ENCODE measurements at regions not wholly inside any gene's neighbourhood (a gene's known extent, or its start where the extent isn't known, plus 50 kb on each side); places are given as distances from the start of the nearest gene placed in this dataset.

- no peak for TF ChIP-seq MLLT10 (CRISPR knock-in tag; IDR thresholded peaks at IDR 0.05)
Observed at GRCh38 chr6:105806486-105806920, 279.6 kb upstream of the PRDM1 start (continued).

DNA sequence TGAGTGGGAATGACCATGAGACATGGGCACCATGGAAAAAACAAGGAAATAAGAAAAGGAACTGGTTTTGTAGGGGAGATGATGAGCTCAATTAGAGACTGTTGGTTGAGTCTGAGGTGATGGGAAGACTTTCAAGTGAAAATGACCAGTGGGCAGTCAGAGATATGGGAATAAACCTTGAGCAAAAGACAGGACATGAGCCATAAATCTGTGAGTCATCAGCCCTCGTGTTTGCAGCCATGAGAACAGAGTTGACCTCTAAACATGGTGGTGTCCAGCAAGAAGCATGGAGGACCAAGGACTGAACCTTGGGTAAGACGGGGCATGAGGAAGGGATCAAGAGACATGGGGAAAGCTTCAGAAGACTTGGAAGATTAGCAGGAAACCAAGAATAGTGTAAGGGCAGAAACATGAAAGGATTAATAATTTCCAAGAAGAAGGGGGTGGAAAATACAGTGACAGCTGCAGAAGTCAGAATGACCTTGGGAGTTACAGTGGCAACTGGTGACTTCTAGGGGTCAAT, 280.6 kb upstream of the PRDM1 start:
- ChIA-PET CTCF (ENCODE audit: low intra/inter-chr PET ratio, low total read pairs) (no interaction called here), POLR2A (no interaction called here)
- intact Hi-C loops (cut with micrococcal nuclease; ENCODE audit: unreplicated experiment), result no loop called here
- Histone ChIP-seq H3K9ac (ENCODE audit: insufficient read depth, low read depth, low read length) (no peak overlapping the region), H3K27me3 (ENCODE audit: control insufficient read depth in 1 of 2, insufficient read depth in 2 of 2, low read length in 2 of 2) (no peaks in the 10 kb centered on the region), H3K4me2 (ENCODE audit: low read depth, low read length) (no peak overlapping the region), H3K9me3 (ENCODE audit: low read length) (no peaks in the 10 kb centered on the region), H3K4me3 (replicated peaks in 1 of 3; ENCODE audit: insufficient read depth in 1 of 3, low read depth in 2 of 3, low read length in 3 of 3) (no peak overlapping the region), H3K79me2 (ENCODE audit: insufficient read depth, low read length) (no peaks in the 10 kb centered on the region), H3K4me1 (ENCODE audit: insufficient read depth, low read length) (no peaks in the 10 kb centered on the region), H4K20me1 (ENCODE audit: insufficient read depth, low read length) (no peaks in the 10 kb centered on the region), H3K27ac (ENCODE audit: extremely low read length, insufficient read depth, low read length) (no peak overlapping the region), H2AFZ (ENCODE audit: low read length) (no peak overlapping the region), H3K36me3 (replicated peaks in 1 of 2; ENCODE audit: control insufficient read depth in 1 of 2, insufficient read depth in 2 of 2, low read length in 2 of 2) (no peaks in the 10 kb centered on the region)
- no peak for FAIRE-seq
- DNase-seq (ENCODE audit: low spot score), result no peak
- TF ChIP-seq GLI4 (CRISPR knock-in tag; IDR thresholded peaks at IDR 0.05; ENCODE audit: borderline replicate concordance), result no peak
- TF ChIP-seq RARA (CRISPR knock-in tag; IDR thresholded peaks at IDR 0.05), result no peak
- TF ChIP-seq EP300 (IDR thresholded peaks at IDR 0.05; ENCODE audit: low read depth in 2 of 2, low read length in 2 of 2), result no peak
- no peak for TF ChIP-seq EP300 (CRISPR knock-in tag; IDR thresholded peaks at IDR 0.05; ENCODE audit: borderline replicate concordance)
- no peak for TF ChIP-seq FOXJ3 (CRISPR knock-in tag; IDR thresholded peaks at IDR 0.05; ENCODE audit: borderline replicate concordance)
- TF ChIP-seq ZNF296 (CRISPR knock-in tag; conservative IDR thresholded peaks at IDR 0.05), result no peak
- TF ChIP-seq SMYD3 (CRISPR knock-in tag; IDR thresholded peaks at IDR 0.05), result no peak
- TF ChIP-seq ONECUT2 (CRISPR knock-in tag; IDR thresholded peaks at IDR 0.05), result no peak
- TF ChIP-seq ZNF570 (CRISPR knock-in tag; IDR thresholded peaks at IDR 0.05; ENCODE audit: borderline replicate concordance), result no peak
- TF ChIP-seq, protein P1, sequence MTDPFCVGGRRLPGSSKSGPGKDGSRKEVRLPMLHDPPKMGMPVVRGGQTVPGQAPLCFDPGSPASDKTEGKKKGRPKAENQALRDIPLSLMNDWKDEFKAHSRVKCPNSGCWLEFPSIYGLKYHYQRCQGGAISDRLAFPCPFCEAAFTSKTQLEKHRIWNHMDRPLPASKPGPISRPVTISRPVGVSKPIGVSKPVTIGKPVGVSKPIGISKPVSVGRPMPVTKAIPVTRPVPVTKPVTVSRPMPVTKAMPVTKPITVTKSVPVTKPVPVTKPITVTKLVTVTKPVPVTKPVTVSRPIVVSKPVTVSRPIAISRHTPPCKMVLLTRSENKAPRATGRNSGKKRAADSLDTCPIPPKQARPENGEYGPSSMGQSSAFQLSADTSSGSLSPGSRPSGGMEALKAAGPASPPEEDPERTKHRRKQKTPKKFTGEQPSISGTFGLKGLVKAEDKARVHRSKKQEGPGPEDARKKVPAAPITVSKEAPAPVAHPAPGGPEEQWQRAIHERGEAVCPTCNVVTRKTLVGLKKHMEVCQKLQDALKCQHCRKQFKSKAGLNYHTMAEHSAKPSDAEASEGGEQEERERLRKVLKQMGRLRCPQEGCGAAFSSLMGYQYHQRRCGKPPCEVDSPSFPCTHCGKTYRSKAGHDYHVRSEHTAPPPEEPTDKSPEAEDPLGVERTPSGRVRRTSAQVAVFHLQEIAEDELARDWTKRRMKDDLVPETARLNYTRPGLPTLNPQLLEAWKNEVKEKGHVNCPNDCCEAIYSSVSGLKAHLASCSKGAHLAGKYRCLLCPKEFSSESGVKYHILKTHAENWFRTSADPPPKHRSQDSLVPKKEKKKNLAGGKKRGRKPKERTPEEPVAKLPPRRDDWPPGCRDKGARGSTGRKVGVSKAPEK (CRISPR knock-in tag; IDR thresholded peaks at IDR 0.05; ENCODE audit: borderline replicate concordance), result no peak
- TF ChIP-seq TCF7L2 (IDR thresholded peaks at IDR 0.05; ENCODE audit: low read depth, low read length), result no peak
- no peak for TF ChIP-seq ZMYM3 (CRISPR knock-in tag; IDR thresholded peaks at IDR 0.05)
- in situ Hi-C loops (cut with HindIII; ENCODE audit: extremely low pct_ligation_motif_present, low pct_unique_long_range_greater_than_20kb), result no loop called here
- WGBS (ENCODE audit: low lambda C conversion rate), result 44% methylated on average over 2 of the region's 2 CpGs
- BruUV-seq (replicated peaks), result no TSS peak
- ATAC-seq, result no peak
